ENCODE measurements at regions not wholly inside any gene's neighbourhood (a gene's known extent, or its start where the extent isn't known, plus 50 kb on each side); places are given as distances from the start of the nearest gene placed in this dataset.

GRCh38 chr9:105855987-105856386, 161.6 kb downstream of the TMEM38B start:
- TF ChIP-seq POLR2AphosphoS5 (IDR thresholded peaks at IDR 0.05), result no peak
- TF ChIP-seq, protein P1, sequence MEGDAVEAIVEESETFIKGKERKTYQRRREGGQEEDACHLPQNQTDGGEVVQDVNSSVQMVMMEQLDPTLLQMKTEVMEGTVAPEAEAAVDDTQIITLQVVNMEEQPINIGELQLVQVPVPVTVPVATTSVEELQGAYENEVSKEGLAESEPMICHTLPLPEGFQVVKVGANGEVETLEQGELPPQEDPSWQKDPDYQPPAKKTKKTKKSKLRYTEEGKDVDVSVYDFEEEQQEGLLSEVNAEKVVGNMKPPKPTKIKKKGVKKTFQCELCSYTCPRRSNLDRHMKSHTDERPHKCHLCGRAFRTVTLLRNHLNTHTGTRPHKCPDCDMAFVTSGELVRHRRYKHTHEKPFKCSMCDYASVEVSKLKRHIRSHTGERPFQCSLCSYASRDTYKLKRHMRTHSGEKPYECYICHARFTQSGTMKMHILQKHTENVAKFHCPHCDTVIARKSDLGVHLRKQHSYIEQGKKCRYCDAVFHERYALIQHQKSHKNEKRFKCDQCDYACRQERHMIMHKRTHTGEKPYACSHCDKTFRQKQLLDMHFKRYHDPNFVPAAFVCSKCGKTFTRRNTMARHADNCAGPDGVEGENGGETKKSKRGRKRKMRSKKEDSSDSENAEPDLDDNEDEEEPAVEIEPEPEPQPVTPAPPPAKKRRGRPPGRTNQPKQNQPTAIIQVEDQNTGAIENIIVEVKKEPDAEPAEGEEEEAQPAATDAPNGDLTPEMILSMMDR (IDR thresholded peaks at IDR 0.05), result no peak
- TF ChIP-seq POLR2A (IDR thresholded peaks at IDR 0.05), result no peak
